Fibroblast of the aortic adventitia (primary cell): ENCODE measurements at regions not wholly inside any gene's neighbourhood (a gene's known extent, or its start where the extent isn't known, plus 50 kb on each side); places are given as distances from the start of the nearest gene placed in this dataset.

ENCODE experiments used
- DNase-seq: peaks from one replicate; pipeline ENCODE4 v3.0.0-alpha.2; 2010; ENCODE audit warnings: low read depth
- H3K4me3 ChIP-seq: 2 replicates; pipeline ENCODE4 v1.5.1; 2011; ENCODE audit warnings: low read depth, mild to moderate bottlenecking, control low read depth, low read length, moderate library complexity
- CTCF ChIP-seq: IDR thresholded peaks from 2 replicates; pipeline ENCODE4 v1.5.1; 2011; ENCODE audit warnings: mild to moderate bottlenecking, low read length, control low read depth, inconsistent platforms; ENCODE audit not compliant: insufficient read depth

- no peak for TF ChIP-seq CTCF
- H3K4me3 ChIP-seq: no peak overlapping the region
Observed at GRCh38 chr12:77617818-77618217, 212.9 kb upstream of the NAV3 start.

GRCh38 chr12:77615332-77615731, 215.4 kb upstream of the NAV3 start:
- peak; percentile 4 for DNase-seq
- no peak overlapping the region for H3K4me3 ChIP-seq
- TF ChIP-seq CTCF: peak; percentile 30

More at GRCh38 chr12:77617818-77618217, 212.9 kb upstream of the NAV3 start:
- DNase-seq: no peak

- H3K4me3 ChIP-seq: no peak overlapping the region
- no peak for TF ChIP-seq CTCF
- DNase-seq: no peak
Observed at GRCh38 chr12:77613411-77613810, 217.3 kb upstream of the NAV3 start.

GRCh38 chr12:77610446-77610845, 220.2 kb upstream of the NAV3 start:
- no peak overlapping the region for H3K4me3 ChIP-seq
- no peak for TF ChIP-seq CTCF
- DNase-seq: no peak

- no peak for DNase-seq
- TF ChIP-seq CTCF: no peak
- no peak overlapping the region for H3K4me3 ChIP-seq
Observed at GRCh38 chr12:77609016-77609415, 221.7 kb upstream of the NAV3 start.

- no peak for DNase-seq
- no peak for TF ChIP-seq CTCF
- no peak overlapping the region for H3K4me3 ChIP-seq
Observed at GRCh38 chr12:77608271-77608824, 222.3 kb upstream of the NAV3 start.

- no peak for DNase-seq
- TF ChIP-seq CTCF: no peak
- no peak overlapping the region for H3K4me3 ChIP-seq
Observed at GRCh38 chr12:77606348-77606747, 224.3 kb upstream of the NAV3 start.
